Ishikawa (cell line): ENCODE measurements at regions not wholly inside any gene's neighbourhood (a gene's known extent, or its start where the extent isn't known, plus 50 kb on each side); places are given as distances from the start of the nearest gene placed in this dataset.

Experiments
- CEBPB ChIP-seq: IDR thresholded peaks from 2 replicates; pipeline ENCODE4 v1.6.1; 2012
- CREB1 ChIP-seq: IDR thresholded peaks from 2 replicates; pipeline ENCODE4 v1.6.1; 2012; ENCODE audit warnings: low read depth
- EP300 ChIP-seq: IDR thresholded peaks from 2 replicates; pipeline ENCODE4 v1.6.1; 2012; ENCODE audit warnings: borderline replicate concordance
- RAD21 ChIP-seq: IDR thresholded peaks from 2 replicates; pipeline ENCODE4 v1.6.1; 2012; ENCODE audit warnings: low read depth
- REST ChIP-seq: IDR thresholded peaks from 2 replicates; pipeline ENCODE4 v1.6.1; 2012; ENCODE audit warnings: low read depth, mild to moderate bottlenecking
- TAF1 ChIP-seq: IDR thresholded peaks from 2 replicates; pipeline ENCODE4 v1.6.1; 2012; ENCODE audit warnings: low read depth, mild to moderate bottlenecking
- TCF12 ChIP-seq: IDR thresholded peaks from 2 replicates; pipeline ENCODE4 v1.6.1; 2012; ENCODE audit warnings: low read depth
- TF ChIP-seq, protein P1 (sequence below): IDR thresholded peaks from 2 replicates; pipeline ENCODE4 v1.6.1; 2012

- TF ChIP-seq EP300 = no peak
- no peak for TF ChIP-seq CREB1
- TF ChIP-seq REST = no peak
- TF ChIP-seq CEBPB = no peak
- TF ChIP-seq, protein P1, sequence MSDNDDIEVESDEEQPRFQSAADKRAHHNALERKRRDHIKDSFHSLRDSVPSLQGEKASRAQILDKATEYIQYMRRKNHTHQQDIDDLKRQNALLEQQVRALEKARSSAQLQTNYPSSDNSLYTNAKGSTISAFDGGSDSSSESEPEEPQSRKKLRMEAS = no peak
- no peak for TF ChIP-seq TAF1
- no peak for TF ChIP-seq RAD21
- no peak for TF ChIP-seq TCF12
Observed at GRCh38 chr2:122545821-122546220, 790.4 kb downstream of the TSN start.
